Uterus (tissue), 2 donors: ENCODE measurements at regions not wholly inside any gene's neighbourhood (a gene's known extent, or its start where the extent isn't known, plus 50 kb on each side); places are given as distances from the start of the nearest gene placed in this dataset.

Experiments
- CTCF ChIP-seq, 4 experiments: fragments of 200-600 bp in 2 of 4; fragments of 450-650 bp in 2 of 4; sonication (generic) in 2 of 4; IDR thresholded peaks; one replicate each; pipeline ENCODE4 v1.5.1; 2016 to 2019; ENCODE audit warnings: antibody characterized with exemption in 4 of 4, mild to moderate bottlenecking in 2 of 4, moderate library complexity in 1 of 4
- POLR2A ChIP-seq, 2 donors: fragments of 450-650 bp; IDR thresholded peaks; one replicate each; pipeline ENCODE4 v1.6.1; 2016; ENCODE audit warnings: antibody characterized with exemption in 2 of 2, mild to moderate bottlenecking in 1 of 2, moderate library complexity in 1 of 2

- TF ChIP-seq CTCF (IDR thresholded peaks at IDR 0.05) (no peak), POLR2A (IDR thresholded peaks at IDR 0.05) (no peak)
Observed at GRCh38 chr4:127525608-127526007, 107.1 kb upstream of the INTU start.
